Fibroblast of skin of right biceps (primary cell): ENCODE measurements at regions not wholly inside any gene's neighbourhood (a gene's known extent, or its start where the extent isn't known, plus 50 kb on each side); places are given as distances from the start of the nearest gene placed in this dataset.

Experiments used
- DNase-seq: peaks from one replicate; pipeline ENCODE4 v3.0.0-alpha.2; 2013

- no peak for DNase-seq
These were observed 180.9 kb upstream of the ZBED5 start for GRCh38 chr11:11038782-11039181.

- DNase-seq, result no peak
These were observed 180.5 kb upstream of the ZBED5 start for GRCh38 chr11:11038352-11038751.

GRCh38 chr11:11036848-11037732, 179.2 kb upstream of the ZBED5 start:
- DNase-seq, result peak; percentile 46

GRCh38 chr11:11036185-11036847, 178.5 kb upstream of the ZBED5 start:
- DNase-seq, result no peak

GRCh38 chr11:11035331-11035730, 177.5 kb upstream of the ZBED5 start:
- DNase-seq, result peak; percentile 22

- no peak for DNase-seq
These were observed 176.6 kb upstream of the ZBED5 start for GRCh38 chr11:11034476-11034875.

- DNase-seq, result no peak
These were observed 174.2 kb upstream of the ZBED5 start for GRCh38 chr11:11032066-11032465.

- no peak for DNase-seq
These were observed 171.2 kb upstream of the ZBED5 start for GRCh38 chr11:11029027-11029426.

GRCh38 chr11:11028017-11028692, 170.3 kb upstream of the ZBED5 start:
- peak; percentile 80 for DNase-seq

GRCh38 chr11:11027288-11027687, 169.4 kb upstream of the ZBED5 start:
- peak; percentile 83 for DNase-seq

- peak; percentile 69 for DNase-seq
These were observed 167.2 kb upstream of the ZBED5 start for GRCh38 chr11:11025087-11025486.

- DNase-seq, result peak; percentile 19
These were observed 164.4 kb upstream of the ZBED5 start for GRCh38 chr11:11022125-11022730.

GRCh38 chr11:11021563-11021962, 163.7 kb upstream of the ZBED5 start:
- DNase-seq, result no peak

- DNase-seq, result no peak
These were observed 162.9 kb upstream of the ZBED5 start for GRCh38 chr11:11020747-11021149.

- DNase-seq, result no peak
These were observed 162.4 kb upstream of the ZBED5 start for GRCh38 chr11:11020219-11020726.

- DNase-seq, result no peak
These were observed 159.1 kb upstream of the ZBED5 start for GRCh38 chr11:11016943-11017342.

- DNase-seq, result peak; percentile 15
These were observed 158.2 kb upstream of the ZBED5 start for GRCh38 chr11:11016068-11016467.

GRCh38 chr11:11011617-11012016, 153.8 kb upstream of the ZBED5 start:
- no peak for DNase-seq

- DNase-seq, result peak; percentile 43
These were observed 152.8 kb upstream of the ZBED5 start for GRCh38 chr11:11010624-11011127.

GRCh38 chr11:11009179-11009578, 151.3 kb upstream of the ZBED5 start:
- no peak for DNase-seq

- DNase-seq, result no peak
These were observed 146.2 kb upstream of the ZBED5 start for GRCh38 chr11:11004069-11004468.

GRCh38 chr11:11003226-11003625, 145.4 kb upstream of the ZBED5 start:
- no peak for DNase-seq
